ENCODE measurements at regions not wholly inside any gene's neighbourhood (a gene's known extent, or its start where the extent isn't known, plus 50 kb on each side); places are given as distances from the start of the nearest gene placed in this dataset.
"Not testable (repeated sequence)": the region's sequence is repeated elsewhere in the genome, so short reads cannot be mapped to it uniquely, and the experiment has no call there.

GRCh38 chr1:41308520-41308919, 52.7 kb upstream of the FOXO6 start:
- peaks cover 32 to 35% of the 10 kb centered on the region in 2 donors for H3K4me1 Mint-ChIP-seq (ENCODE audit: low read depth in 2 of 2)
- not testable (repeated sequence) for H3K27ac Mint-ChIP-seq; H3K27me3 Mint-ChIP-seq; H3K36me3 Mint-ChIP-seq; H3K4me3 Mint-ChIP-seq; H3K9me3 Mint-ChIP-seq; ATAC-seq; DNase-seq (ENCODE audit: low spot score)

- ATAC-seq = peak; percentile 73 to 82
- Mint-ChIP-seq H3K4me1 (ENCODE audit: low read depth in 2 of 2) (peaks cover 25 to 39% of the 10 kb centered on the region in 2 donors), H3K9me3 (peaks cover 14% of the 10 kb centered on the region), H3K27ac (peak overlapping the region; percentile 19 to 32), H3K36me3 (peaks cover 14% of the 10 kb centered on the region), H3K27me3 (no peaks in the 10 kb centered on the region), H3K4me3 (peak overlapping the region; percentile 78)
- DNase-seq (ENCODE audit: low spot score) = no peak
Measured at GRCh38 chr1:41305576-41306363, 55.5 kb upstream of the FOXO6 start.

GRCh38 chr1:41296506-41296905, 54.4 kb upstream of the SCMH1 start:
- H3K27me3 Mint-ChIP-seq = peaks cover 4 to 11% of the 10 kb centered on the region in 2 donors
- ATAC-seq (no peak), DNase-seq (ENCODE audit: low spot score) (no peak)
- no peaks in the 10 kb centered on the region for H3K4me1 Mint-ChIP-seq (ENCODE audit: low read depth in 2 of 2)
- H3K4me3 Mint-ChIP-seq = no peak overlapping the region
- no peaks in the 10 kb centered on the region for H3K9me3 Mint-ChIP-seq
- H3K27ac Mint-ChIP-seq = no peak overlapping the region
- H3K36me3 Mint-ChIP-seq = no peaks in the 10 kb centered on the region

GRCh38 chr1:41294216-41294615, 52.1 kb upstream of the SCMH1 start:
- Mint-ChIP-seq H3K36me3 (no peaks in the 10 kb centered on the region), H3K9me3 (no peaks in the 10 kb centered on the region), H3K27ac (no peak overlapping the region), H3K4me3 (no peak overlapping the region), H3K4me1 (ENCODE audit: low read depth in 2 of 2) (no peaks in the 10 kb centered on the region), H3K27me3 (peaks cover 17 to 26% of the 10 kb centered on the region in 2 donors)
- ATAC-seq (no peak), DNase-seq (ENCODE audit: low spot score) (no peak)

- no peak overlapping the region for H3K4me3 Mint-ChIP-seq
- peaks cover 18 to 27% of the 10 kb centered on the region in 2 donors for H3K27me3 Mint-ChIP-seq
- H3K9me3 Mint-ChIP-seq = no peaks in the 10 kb centered on the region
- DNase-seq (ENCODE audit: low spot score) = no peak
- no peak overlapping the region for H3K27ac Mint-ChIP-seq
- H3K4me1 Mint-ChIP-seq (ENCODE audit: low read depth in 2 of 2) = no peaks in the 10 kb centered on the region
- no peak for ATAC-seq
- H3K36me3 Mint-ChIP-seq = no peaks in the 10 kb centered on the region
Measured at GRCh38 chr1:41293779-41294178, 51.7 kb upstream of the SCMH1 start.
